GM10266 (cell line): ENCODE measurements at regions not wholly inside any gene's neighbourhood (a gene's known extent, or its start where the extent isn't known, plus 50 kb on each side); places are given as distances from the start of the nearest gene placed in this dataset.

Experiments used
- DNase-seq: peaks from one replicate; pipeline ENCODE4 v3.0.0; 2012; ENCODE audit errors: extremely low spot score
- CTCF ChIP-seq: IDR thresholded peaks from 2 replicates; pipeline ENCODE4 v1.5.1; 2012; ENCODE audit warnings: mild to moderate bottlenecking, low read depth; ENCODE audit not compliant: control insufficient read depth, insufficient read depth; ENCODE audit errors: missing control alignments

- no peak for TF ChIP-seq CTCF
- DNase-seq = no peak
These were observed 112.4 kb upstream of the WDR75 start for GRCh38 chr2:189328848-189329245.

GRCh38 chr2:189336276-189336975 lies 104.8 kb upstream of the WDR75 start:
- TF ChIP-seq CTCF = no peak
- DNase-seq = no peak

- no peak for DNase-seq
- no peak for TF ChIP-seq CTCF
These were observed 103.6 kb upstream of the WDR75 start for GRCh38 chr2:189337656-189338055.

GRCh38 chr2:189338115-189338514 lies 103.2 kb upstream of the WDR75 start:
- DNase-seq = no peak
- TF ChIP-seq CTCF = no peak

GRCh38 chr2:189341077-189341476 lies 100.2 kb upstream of the WDR75 start:
- no peak for DNase-seq
- no peak for TF ChIP-seq CTCF

GRCh38 chr2:189344043-189344442 lies 97.2 kb upstream of the WDR75 start:
- DNase-seq = no peak
- no peak for TF ChIP-seq CTCF

- DNase-seq = peak; percentile 13
- TF ChIP-seq CTCF = no peak
These were observed 93.7 kb upstream of the WDR75 start for GRCh38 chr2:189347540-189347939.
